ENCODE measurements at regions not wholly inside any gene's neighbourhood (a gene's known extent, or its start where the extent isn't known, plus 50 kb on each side); places are given as distances from the start of the nearest gene placed in this dataset.

DNA sequence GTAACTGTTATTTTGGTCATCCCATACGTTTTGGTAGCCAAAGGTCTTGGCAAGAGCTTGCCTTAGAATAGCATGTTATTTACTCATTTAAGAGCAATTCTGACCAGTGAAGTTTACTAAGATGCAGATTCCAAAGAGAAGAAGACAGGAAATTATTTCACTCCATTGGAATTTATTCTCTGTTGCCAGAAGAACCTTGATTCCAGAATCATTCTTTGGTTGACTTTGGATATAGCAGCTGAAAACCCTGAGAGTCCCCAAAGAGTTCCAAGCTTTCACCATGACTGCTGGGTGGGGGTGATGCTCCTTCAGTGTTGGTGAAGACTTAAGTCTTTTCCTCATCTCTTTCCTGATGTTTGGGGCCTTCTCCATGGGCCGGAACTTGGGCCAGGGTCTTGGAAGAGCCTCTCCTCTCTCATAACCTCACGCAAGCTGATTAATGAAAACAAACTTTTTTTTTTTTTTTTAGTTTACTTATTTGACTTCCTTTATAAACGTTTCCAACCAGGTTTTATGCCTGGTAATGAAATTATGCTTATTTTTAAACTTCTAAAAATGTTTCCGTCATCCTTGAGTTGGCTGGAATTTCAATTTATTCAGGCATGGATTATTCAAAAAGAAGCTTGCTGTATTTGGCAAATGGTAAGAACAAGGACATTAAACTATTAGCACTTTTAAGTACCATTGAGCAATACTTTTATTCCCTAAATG lies 192.0 kb downstream of the MTX2 start:
- CTCF ChIA-PET: interaction anchor here (0.6 to 1.2 kb wide), 5 partner anchors 13 to 322 kb away, joined by 3 to 6 read pairs (median 4); no protein-coding TSS in a partner anchor

DNA sequence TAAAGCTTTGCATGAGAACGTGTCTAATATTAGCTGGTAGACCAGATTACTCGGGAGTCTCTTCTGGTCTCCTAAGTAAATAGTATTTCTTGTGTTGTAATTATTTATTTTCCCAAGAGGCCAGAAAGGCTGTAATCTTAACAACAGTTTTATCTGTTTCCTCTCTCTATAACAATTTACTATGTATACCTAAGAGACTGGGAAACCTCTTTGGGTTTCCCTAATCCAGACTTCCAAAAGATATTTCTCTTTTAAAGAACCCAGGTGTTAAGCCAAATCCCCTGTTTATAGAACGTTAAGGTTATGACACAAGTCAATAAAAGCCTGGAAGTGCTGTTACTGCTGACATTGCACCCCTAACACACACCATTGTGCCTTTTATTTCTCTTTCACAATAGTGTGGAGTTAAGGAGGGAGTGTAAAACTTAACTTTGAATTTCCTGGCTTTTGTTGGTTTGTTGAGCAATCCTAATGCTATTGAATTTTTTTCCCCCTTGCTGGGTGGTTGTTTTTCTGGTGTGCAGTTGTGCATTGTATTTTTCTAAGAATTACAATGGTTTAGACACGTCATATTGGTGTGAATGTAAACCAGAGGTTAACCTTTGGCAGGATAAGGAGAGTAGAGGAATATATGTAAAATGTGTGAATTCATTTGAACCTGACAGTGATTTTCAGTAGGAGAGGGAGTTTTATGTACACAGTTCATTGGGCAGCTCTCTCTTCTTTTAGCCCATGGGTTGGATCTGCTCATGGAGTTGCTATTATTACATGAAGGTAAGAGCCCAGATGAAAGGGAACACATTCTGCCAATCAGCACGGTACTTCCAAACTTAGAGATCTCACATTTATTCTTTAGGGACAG lies 192.8 kb downstream of the MTX2 start:
- H3K27ac ChIP-seq (ENCODE audit: extremely low read depth, low read depth, low read length): peak overlapping the region; percentile 25; the same call in 1 of the 2 replicates
- no peaks in the 10 kb centered on the region for H3K9me3 ChIP-seq (ENCODE audit: control insufficient read depth, insufficient read depth, low read depth, low read length)
- H3K36me3 ChIP-seq (ENCODE audit: control insufficient read depth in 2 of 2, insufficient read depth in 1 of 2, low read length in 2 of 2): no peaks in the 10 kb centered on the region
- CTCF ChIA-PET: interaction anchor here (0.6 to 1.6 kb wide), 6 partner anchors 7 to 323 kb away, joined by 3 to 7 read pairs (median 4); no protein-coding TSS in a partner anchor
- H3K4me1 ChIP-seq (ENCODE audit: control insufficient read depth, insufficient read depth, low read length): peaks cover 8% of the 10 kb centered on the region
- POLR2A ChIA-PET: no interaction called here
- no peak overlapping the region for H3K4me3 ChIP-seq (ENCODE audit: low read depth, low read length)
- TF ChIP-seq KLF9 (tag by site-specific recombination; IDR thresholded peaks at IDR 0.05; ENCODE audit: low read depth) (no peak), ZNF416 (tag by site-specific recombination; IDR thresholded peaks at IDR 0.05) (no peak), ZNF335 (tag by site-specific recombination; conservative IDR thresholded peaks at IDR 0.05) (0 out of 2 replicates have a peak, but pooled peaks have one; percentile 9), ZNF341 (tag by site-specific recombination; IDR thresholded peaks at IDR 0.05; ENCODE audit: low read depth) (peak; percentile 72), YY2 (tag by site-specific recombination; IDR thresholded peaks at IDR 0.05) (no peak), SP7 (tag by site-specific recombination; IDR thresholded peaks at IDR 0.05) (no peak), ZNF10 (tag by site-specific recombination; IDR thresholded peaks at IDR 0.05) (no peak), ZBTB7A (tag by site-specific recombination; IDR thresholded peaks at IDR 0.05; ENCODE audit: low read depth) (no peak), HOXD13 (CRISPR knock-in tag; IDR thresholded peaks at IDR 0.05; ENCODE audit: borderline replicate concordance) (0 out of 2 replicates have a peak, but pooled peaks have one; percentile 31), TRIM28 (IDR thresholded peaks at IDR 0.05; ENCODE audit: borderline replicate concordance, low read length) (peak; percentile 54; the same call in 1 of the 2 replicates), ZFP37 (tag by site-specific recombination; IDR thresholded peaks at IDR 0.05) (no peak), ZNF324 (tag by site-specific recombination; IDR thresholded peaks at IDR 0.05) (no peak), ZNF843 (tag by site-specific recombination; IDR thresholded peaks at IDR 0.05) (peak; percentile 66), ZNF585B (tag by site-specific recombination; IDR thresholded peaks at IDR 0.05) (no peak), ZNF792 (tag by site-specific recombination; IDR thresholded peaks at IDR 0.05) (no peak), FEZF1 (tag by site-specific recombination; IDR thresholded peaks at IDR 0.05) (peak; percentile 78), ZNF529 (tag by site-specific recombination; IDR thresholded peaks at IDR 0.05; ENCODE audit: insufficient replicate concordance) (no peak), ZXDB (tag by site-specific recombination; IDR thresholded peaks at IDR 0.05) (0 out of 2 replicates have a peak, but pooled peaks have one; percentile 29), ZNF560 (tag by site-specific recombination; IDR thresholded peaks at IDR 0.05; ENCODE audit: borderline replicate concordance) (no peak), ZNF629 (tag by site-specific recombination; IDR thresholded peaks at IDR 0.05) (no peak), ZNF292 (tag by site-specific recombination; IDR thresholded peaks at IDR 0.05; ENCODE audit: borderline replicate concordance, low read depth) (no peak)
- TF ChIP-seq, protein P1, sequence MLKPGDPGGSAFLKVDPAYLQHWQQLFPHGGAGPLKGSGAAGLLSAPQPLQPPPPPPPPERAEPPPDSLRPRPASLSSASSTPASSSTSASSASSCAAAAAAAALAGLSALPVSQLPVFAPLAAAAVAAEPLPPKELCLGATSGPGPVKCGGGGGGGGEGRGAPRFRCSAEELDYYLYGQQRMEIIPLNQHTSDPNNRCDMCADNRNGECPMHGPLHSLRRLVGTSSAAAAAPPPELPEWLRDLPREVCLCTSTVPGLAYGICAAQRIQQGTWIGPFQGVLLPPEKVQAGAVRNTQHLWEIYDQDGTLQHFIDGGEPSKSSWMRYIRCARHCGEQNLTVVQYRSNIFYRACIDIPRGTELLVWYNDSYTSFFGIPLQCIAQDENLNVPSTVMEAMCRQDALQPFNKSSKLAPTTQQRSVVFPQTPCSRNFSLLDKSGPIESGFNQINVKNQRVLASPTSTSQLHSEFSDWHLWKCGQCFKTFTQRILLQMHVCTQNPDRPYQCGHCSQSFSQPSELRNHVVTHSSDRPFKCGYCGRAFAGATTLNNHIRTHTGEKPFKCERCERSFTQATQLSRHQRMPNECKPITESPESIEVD (tag by site-specific recombination; IDR thresholded peaks at IDR 0.05): peak; percentile 97
- TF ChIP-seq, protein P2, sequence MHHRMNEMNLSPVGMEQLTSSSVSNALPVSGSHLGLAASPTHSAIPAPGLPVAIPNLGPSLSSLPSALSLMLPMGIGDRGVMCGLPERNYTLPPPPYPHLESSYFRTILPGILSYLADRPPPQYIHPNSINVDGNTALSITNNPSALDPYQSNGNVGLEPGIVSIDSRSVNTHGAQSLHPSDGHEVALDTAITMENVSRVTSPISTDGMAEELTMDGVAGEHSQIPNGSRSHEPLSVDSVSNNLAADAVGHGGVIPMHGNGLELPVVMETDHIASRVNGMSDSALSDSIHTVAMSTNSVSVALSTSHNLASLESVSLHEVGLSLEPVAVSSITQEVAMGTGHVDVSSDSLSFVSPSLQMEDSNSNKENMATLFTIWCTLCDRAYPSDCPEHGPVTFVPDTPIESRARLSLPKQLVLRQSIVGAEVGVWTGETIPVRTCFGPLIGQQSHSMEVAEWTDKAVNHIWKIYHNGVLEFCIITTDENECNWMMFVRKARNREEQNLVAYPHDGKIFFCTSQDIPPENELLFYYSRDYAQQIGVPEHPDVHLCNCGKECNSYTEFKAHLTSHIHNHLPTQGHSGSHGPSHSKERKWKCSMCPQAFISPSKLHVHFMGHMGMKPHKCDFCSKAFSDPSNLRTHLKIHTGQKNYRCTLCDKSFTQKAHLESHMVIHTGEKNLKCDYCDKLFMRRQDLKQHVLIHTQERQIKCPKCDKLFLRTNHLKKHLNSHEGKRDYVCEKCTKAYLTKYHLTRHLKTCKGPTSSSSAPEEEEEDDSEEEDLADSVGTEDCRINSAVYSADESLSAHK (tag by site-specific recombination; IDR thresholded peaks at IDR 0.05): 0 out of 2 replicates have a peak, but pooled peaks have one; percentile 24

More for the DNA sequence above, 192.0 kb downstream of the MTX2 start:
- POLR2A ChIA-PET: no interaction called here
- H3K9me3 ChIP-seq (ENCODE audit: control insufficient read depth, insufficient read depth, low read depth, low read length): no peaks in the 10 kb centered on the region
- H3K4me1 ChIP-seq (ENCODE audit: control insufficient read depth, insufficient read depth, low read length): peaks cover 8% of the 10 kb centered on the region
- H3K36me3 ChIP-seq (ENCODE audit: control insufficient read depth in 2 of 2, insufficient read depth in 1 of 2, low read length in 2 of 2): no peaks in the 10 kb centered on the region
- no peak overlapping the region; the same call in 1 of the 2 replicates for H3K27ac ChIP-seq (ENCODE audit: extremely low read depth, low read depth, low read length)
- no peak overlapping the region for H3K4me3 ChIP-seq (ENCODE audit: low read depth, low read length)
- TF ChIP-seq ZNF701 (tag by site-specific recombination; IDR thresholded peaks at IDR 0.05) (no peak), ZNF621 (tag by site-specific recombination; IDR thresholded peaks at IDR 0.05) (no peak), ZNF629 (tag by site-specific recombination; IDR thresholded peaks at IDR 0.05) (no peak), ZNF23 (tag by site-specific recombination; IDR thresholded peaks at IDR 0.05; ENCODE audit: borderline replicate concordance) (no peak), ZNF350 (tag by site-specific recombination; IDR thresholded peaks at IDR 0.05) (no peak), ZNF558 (tag by site-specific recombination; IDR thresholded peaks at IDR 0.05) (no peak), ZNF202 (tag by site-specific recombination; IDR thresholded peaks at IDR 0.05; ENCODE audit: borderline replicate concordance) (no peak), ZSCAN30 (tag by site-specific recombination; IDR thresholded peaks at IDR 0.05) (no peak), ZBTB17 (tag by site-specific recombination; IDR thresholded peaks at IDR 0.05) (no peak), SALL2 (tag by site-specific recombination; IDR thresholded peaks at IDR 0.05; ENCODE audit: borderline replicate concordance) (no peak), ZNF792 (tag by site-specific recombination; IDR thresholded peaks at IDR 0.05) (no peak), ZNF184 (tag by site-specific recombination; IDR thresholded peaks at IDR 0.05) (no peak)
- TF ChIP-seq, protein P3, sequence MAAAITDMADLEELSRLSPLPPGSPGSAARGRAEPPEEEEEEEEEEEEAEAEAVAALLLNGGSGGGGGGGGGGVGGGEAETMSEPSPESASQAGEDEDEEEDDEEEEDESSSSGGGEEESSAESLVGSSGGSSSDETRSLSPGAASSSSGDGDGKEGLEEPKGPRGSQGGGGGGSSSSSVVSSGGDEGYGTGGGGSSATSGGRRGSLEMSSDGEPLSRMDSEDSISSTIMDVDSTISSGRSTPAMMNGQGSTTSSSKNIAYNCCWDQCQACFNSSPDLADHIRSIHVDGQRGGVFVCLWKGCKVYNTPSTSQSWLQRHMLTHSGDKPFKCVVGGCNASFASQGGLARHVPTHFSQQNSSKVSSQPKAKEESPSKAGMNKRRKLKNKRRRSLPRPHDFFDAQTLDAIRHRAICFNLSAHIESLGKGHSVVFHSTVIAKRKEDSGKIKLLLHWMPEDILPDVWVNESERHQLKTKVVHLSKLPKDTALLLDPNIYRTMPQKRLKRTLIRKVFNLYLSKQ (tag by site-specific recombination; IDR thresholded peaks at IDR 0.05; ENCODE audit: borderline replicate concordance): no peak
